ENCODE measurements at regions not wholly inside any gene's neighbourhood (a gene's known extent, or its start where the extent isn't known, plus 50 kb on each side); places are given as distances from the start of the nearest gene placed in this dataset.

DNA sequence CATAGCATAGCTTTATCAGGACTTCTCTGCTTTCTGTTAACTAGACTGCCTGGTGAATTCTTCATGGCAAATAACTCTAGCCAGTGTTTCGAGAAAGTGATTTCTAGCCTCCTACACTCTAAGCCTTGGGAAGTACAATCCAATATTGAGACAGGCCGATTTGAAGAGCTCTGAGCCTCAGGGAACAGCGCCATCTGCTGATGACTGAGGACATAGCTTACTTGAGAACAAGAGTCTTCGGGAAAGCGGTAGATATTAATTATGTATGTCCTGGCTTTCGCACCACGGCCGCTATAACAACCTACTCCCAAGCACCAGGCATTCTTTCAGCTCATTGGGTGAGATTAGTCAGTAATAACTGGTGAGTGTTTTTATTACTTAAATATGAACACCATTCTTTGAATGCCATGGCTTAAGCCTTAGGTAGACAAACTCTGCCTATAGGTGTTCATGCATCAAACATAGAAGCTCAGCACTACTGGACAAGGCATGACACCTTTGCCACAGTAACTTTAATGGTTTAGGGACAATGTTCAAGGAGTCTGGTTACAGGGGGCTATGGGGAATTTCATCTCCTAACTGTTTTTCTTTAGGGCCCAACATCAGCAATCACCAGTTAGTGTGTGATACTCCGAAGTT lies 518.6 kb downstream of the BMP2 start:
- TF ChIP-seq, protein P1, sequence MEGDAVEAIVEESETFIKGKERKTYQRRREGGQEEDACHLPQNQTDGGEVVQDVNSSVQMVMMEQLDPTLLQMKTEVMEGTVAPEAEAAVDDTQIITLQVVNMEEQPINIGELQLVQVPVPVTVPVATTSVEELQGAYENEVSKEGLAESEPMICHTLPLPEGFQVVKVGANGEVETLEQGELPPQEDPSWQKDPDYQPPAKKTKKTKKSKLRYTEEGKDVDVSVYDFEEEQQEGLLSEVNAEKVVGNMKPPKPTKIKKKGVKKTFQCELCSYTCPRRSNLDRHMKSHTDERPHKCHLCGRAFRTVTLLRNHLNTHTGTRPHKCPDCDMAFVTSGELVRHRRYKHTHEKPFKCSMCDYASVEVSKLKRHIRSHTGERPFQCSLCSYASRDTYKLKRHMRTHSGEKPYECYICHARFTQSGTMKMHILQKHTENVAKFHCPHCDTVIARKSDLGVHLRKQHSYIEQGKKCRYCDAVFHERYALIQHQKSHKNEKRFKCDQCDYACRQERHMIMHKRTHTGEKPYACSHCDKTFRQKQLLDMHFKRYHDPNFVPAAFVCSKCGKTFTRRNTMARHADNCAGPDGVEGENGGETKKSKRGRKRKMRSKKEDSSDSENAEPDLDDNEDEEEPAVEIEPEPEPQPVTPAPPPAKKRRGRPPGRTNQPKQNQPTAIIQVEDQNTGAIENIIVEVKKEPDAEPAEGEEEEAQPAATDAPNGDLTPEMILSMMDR (conservative IDR thresholded peaks at IDR 0.05; ENCODE audit: low read depth in 2 of 2) = peak; percentile 85 to 91
- TF ChIP-seq CREB1 (CRISPR knock-in tag; IDR thresholded peaks at IDR 0.05; ENCODE audit: low read depth) (no peak), POLR2AphosphoS5 (IDR thresholded peaks at IDR 0.05; ENCODE audit: low read depth) (no peak)

Measured in GM23338 (cell line).